GM21515 (cell line): ENCODE measurements at regions not wholly inside any gene's neighbourhood (a gene's known extent, or its start where the extent isn't known, plus 50 kb on each side); places are given as distances from the start of the nearest gene placed in this dataset.

Experiments used
- ATAC-seq: cut with Tn5 transposase; IDR thresholded peaks from one replicate; pipeline ENCODE4 v1.9.1; 2021; ENCODE audit not compliant: unreplicated experiment

DNA sequence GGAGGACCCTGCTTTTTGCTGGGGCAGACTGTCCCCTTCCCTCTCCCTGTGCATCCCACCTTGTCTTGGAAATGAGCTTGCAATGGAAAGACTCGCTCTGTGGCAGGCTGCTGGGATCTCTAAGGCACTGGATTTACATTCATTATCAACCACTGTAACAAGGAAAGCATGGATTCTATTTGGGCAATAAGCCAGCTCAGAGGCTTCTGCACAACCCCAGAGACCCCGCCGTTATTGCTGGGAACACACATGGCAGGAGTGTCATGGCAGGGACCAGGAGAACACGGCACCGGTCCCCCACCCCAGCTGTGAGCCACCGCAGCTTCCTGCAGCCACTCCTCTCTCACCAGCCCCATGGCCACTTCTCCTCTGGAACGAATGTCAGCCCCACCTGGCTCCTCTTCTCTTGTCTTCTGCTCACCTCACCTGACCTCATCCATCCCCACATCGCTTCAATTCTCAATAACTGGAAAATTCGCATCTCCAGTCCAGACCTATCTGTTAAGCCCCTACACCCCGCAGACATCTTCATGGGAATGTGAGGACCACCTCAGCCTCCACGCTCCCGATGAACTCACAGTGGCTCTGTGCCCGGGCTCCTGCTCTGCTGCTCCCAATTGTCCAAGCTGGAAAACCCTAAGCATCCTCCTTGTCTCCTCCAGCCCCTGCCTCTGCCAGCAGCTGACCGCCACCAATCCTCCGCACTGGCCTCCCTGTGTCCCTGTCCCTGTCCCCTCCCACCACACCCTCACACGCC, 181.5 kb downstream of the USP12 start:
- no peak for ATAC-seq

DNA sequence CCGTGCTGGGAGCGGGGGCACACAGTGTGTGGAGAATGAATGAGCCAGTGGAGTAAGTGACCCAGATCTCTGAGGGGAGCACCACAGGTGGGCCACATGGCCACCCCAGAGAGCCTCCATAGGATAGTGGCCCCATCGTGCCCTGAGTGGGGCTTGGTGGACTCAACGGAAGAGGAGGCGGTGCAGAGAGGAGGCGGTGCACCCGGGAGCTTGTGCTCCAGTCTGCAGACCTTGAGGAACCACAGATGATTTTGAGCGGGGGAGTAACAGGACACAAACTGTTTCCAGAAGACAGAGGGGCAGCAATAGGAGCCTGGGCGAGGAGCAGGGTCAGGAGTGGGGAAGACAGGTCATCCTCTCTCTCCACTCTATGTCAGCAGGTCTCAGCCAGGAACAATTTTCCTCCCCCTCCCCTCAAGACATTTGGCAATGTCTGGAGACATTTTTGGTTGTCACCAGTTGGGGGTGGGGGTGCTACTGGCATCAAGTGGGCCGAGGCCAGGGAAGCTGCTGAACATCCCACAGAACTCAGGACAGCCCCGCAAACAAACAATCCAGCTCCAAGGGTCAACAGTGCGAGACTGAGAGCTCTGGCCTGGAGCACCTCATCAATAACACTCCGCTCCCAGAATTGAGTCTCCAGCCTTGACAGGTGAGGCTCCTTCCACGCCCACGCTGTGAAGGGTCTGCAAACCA, 182.2 kb downstream of the USP12 start:
- ATAC-seq: no peak

DNA sequence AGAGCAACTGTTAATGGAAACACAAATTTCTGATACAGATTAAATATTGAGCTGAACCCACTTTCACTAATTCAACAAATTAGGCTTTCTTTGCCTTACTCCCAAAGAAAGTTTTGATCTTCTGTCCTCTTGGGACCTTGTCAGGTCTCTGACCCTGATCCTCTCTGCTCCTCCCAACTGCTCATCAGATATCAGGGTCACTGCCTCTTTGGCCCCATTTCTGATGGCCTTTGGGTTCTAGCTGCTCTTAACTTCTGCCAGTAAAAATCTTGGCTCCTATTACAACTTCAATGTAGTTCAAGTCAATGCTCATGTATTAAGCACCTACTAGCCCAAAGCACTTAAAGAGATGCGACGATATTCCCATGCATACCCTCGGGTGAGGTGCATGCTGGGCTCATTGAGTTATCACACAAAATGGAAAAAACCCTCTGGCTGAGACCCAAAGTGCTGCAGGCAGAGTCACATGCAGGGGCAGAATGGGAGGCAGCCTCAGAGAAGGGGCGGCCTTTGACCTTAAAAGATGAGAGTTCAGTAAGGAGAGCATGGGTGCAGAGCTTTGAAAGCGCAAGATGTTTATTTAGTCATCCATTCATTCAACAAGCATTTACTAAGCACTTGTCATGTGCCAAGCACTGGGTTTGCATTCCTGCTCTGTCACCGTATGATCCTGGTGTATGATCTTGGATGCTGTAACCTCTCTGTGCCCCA, 183.4 kb downstream of the USP12 start:
- ATAC-seq: no peak

DNA sequence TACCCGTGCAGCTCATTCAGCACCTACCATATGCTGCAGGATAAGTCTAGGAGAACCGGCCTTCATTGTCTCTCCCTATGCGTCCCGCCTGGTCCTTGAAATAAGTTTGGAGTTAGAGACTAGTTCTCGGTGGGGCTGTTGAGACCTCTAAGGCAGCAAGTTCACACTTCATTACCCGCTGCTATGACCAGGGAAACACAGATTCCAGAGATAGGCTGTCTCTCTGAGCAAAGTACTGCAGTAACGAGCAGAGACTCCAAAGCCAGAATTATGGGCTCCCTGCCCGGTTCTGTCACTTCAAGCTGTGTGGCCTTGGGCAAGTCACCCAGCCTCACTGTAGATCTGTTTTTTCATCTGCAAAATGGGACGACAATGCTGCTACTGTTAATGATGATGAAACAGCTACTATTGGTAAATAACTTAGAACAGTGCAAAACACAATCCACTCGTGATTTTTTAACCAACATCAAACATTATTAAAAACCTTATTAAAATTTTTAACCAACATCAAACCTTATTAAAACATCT, 184.1 kb downstream of the USP12 start:
- ATAC-seq: no peak

DNA sequence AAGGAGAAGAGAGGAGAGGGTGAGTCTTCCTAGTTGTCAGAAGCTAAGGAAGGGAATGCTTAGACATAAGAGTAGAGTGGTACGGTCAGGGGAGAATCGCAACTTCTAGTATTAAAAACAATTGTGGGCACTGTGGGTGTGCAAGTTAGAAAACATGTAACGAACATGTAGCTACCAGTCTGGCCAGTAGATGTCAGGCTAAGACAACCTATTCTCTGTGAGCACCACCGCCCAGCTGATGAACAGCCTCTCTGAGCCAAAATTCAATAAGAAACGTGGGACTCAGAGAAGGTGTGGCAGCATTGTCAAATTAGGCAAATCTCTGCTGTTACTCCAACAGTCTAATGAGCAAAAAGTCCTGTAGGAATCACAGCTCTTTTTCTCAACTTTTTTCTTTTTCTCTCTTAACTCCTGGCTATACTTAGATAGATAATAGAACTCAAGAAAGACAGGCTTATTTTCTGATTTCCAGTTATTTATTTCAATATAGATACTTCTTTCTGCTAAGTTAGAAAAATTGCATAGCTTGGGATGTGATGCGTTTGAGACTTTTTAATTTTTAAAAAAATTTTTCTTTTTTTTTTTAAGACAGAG, 186.2 kb downstream of the USP12 start:
- no peak for ATAC-seq

DNA sequence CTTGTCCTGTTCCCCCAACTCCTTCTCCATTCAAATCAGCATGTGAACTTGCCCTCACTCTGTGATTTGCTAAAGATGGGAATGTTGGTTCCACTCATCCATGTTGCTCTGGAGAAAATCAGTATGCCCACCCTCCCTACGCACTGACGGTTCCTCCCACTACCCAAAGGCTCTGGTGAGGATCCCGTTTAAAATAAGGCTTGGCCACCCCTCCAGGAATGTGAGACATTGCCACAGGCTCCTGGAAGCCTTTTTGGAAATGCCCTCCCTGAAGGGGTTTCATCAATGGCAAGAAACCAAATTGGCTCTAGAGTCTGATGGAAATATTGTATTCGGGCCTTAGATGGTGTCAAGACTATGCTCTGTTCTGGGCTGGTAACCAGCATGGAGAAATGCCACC, 187.3 kb downstream of the USP12 start:
- no peak for ATAC-seq

DNA sequence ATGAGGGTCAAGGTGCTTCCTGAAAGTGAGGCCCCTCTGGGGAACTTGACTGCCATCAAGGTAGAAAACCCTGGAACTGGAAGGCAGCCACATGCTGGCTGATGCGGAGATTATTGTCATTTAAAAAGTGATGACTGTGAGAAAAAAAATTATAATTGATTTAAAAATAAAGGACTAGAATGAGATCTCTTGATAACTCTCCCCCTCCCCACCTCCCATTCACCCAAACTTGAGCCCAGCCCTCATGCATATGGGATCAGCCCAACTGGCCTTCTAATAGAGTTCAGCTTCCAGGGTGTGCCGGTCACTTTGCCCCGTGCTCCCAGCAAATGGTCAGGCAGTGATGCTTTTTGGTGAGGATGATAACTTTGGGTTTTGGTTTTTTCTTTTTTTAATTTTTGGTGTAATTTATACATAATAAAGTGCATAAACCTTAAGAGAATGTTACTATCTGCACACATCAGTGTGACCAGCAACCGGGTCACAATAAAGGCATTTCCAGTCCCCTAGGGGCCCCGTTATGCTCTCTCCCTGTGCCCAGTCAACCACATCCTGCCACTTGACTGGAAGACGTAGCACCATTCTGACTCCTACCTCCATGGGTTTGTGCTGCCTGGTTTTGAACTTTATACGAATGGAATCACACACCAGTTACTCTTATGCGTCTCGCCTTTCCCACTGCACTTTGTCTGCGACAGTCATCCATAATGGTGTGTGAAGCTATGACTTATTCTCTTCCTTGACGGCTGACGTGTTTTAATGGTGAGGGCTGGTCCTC, 187.9 kb downstream of the USP12 start:
- no peak for ATAC-seq

DNA sequence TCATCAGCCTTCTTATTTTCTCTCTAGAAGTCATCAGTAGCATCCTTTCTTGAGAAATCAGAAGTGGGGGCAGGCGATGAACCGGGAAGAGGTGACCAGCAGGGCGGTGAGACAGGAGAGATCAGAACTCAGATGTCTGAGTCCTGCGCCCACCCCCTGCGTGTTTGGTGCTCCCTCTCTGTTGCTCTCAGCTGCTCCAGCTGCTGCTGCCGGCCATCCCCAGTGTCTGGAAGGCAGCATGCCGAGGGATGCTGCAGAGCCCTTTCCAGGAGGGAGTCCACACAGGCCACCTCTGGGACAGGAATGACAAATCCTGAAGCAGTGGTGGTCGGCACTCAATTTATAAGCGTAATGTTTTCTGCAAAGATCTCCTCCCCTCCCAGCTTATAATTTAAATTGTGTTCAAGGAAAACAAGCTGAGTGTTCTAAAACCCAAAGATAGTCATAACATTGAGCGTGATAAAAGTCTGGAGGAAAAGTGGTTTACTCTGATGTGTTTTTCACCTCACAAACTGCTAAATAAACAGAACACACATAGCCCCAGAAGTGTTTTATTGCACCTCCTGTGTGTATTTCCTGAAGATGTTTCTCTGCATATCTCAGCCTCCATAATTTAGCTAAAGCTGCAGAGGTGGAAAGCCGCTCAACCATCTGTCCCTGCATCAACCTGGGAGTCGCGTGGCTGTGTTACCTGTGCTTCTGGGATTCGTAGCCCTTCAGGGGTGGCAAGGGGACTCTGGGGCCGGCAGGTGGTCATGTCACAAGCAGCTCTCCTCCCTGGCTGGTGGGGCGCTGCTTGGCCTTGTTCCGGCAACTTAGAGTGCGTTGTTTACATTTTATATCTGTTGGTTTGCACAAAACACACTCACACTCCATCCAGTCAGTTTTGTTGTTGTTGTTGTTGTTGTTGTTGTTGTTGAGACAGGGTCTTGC, 191.2 kb downstream of the USP12 start:
- ATAC-seq: no peak

DNA sequence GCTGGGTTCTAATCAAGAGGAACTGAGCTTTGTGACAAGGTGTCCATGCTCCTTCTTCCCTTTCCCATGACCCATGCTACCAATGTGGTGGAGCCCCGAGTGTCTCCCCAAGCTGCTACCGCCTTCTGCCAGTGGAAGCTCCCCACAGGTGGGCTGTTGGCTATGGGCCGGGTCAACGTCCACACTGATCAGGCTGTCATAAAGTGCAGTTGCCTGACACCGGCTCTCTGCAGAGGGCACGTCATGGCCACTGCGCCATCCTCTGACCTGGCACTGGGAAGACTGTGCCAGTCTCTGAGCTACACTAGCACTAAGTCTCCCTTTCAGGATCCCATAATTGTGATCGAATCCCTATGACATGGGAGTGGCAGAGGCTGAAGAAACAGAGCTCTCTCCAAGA, 192.3 kb downstream of the USP12 start:
- ATAC-seq: no peak

DNA sequence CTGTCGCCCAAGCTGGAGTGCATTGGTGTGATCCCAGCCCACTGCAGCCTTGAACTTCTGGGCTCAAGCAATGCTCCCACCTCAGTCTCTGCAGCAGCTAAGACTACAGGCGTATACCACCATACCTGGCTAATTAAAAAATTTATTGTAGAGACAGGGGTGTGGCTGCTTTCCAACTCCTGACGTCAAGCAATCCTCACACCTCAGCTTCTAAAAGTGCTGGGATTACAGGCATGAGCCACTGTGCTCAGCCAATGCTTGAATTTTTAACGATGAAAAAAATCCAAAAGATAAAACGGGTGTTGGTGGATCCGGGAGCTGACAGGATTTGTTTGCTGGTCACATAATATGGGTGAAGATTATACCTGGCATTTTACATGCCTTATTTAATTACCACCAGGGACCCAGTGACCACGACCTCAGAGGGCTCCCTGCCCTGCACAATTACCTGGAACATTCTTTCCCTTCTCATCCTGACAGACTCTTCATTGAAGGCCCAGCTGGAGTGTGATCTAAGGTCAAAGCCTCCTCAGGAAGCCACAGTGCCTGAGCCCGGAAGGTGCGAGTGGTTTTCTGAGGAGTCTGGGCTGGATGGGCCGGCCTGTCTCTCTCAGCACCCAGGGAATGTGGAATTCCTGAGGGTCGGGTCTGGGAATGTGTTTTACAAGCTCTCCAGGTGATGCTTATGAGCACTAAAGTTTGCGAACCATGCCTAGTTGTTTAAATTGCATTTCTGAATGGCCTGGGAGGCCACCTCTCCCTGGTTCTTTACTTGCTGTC, 193.3 kb downstream of the USP12 start:
- no peak for ATAC-seq

DNA sequence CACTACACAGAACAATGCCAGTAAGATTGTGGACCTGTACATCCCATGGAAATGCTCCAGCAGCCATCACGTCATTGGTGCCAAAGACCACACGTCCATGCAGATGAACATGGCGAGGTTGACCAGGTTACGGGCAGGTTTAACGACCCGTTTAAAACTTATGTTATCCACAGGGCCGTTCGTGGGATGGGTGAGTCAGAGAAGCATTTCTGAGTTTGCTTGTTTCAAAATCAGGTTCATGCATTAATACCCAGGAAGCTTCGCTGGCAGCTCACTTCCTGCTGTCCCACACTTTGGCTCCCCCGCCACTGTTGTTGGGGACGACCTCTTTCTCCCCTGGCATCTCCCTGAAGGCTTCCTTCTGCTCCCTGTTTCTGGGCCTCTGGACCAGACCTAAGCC, 194.1 kb downstream of the USP12 start:
- ATAC-seq: no peak

DNA sequence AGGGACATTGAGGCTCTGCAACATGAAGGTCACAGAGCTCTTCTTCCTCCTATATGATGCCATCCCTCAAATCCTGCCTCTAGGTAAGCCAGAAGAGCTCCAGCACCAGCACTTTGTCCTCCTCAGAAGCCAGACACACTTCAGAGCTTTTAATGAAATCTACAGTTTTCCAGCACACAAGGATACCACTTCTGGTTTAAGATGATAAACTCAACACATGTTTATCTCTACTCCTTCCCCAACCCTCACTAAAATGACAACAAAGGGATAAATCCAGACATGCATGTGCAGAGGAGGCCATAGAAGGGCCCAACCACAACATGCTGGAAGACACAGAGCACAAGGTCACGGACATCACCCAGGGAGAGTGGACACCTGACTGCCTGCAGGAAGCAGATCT, 195.3 kb downstream of the USP12 start:
- no peak for ATAC-seq

DNA sequence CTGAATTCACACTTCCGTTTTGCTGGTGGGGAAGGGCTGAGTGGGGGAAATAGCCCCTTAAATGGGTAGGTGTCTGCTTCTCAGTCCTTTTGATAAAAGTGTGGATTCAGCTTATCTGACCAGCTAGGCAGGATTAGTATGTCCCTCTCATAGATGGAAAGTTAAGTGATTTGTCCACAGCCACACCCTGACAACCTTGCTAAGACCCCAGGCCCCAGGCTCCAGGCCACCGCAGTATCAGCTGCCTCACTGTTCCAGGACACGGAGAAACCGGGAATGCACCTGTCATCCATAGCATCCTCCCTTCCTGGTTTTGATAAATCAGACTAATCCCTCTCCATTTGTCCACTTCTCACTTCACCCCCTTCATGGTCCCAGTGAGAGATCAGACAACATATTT, 197.7 kb downstream of the USP12 start:
- ATAC-seq: no peak

DNA sequence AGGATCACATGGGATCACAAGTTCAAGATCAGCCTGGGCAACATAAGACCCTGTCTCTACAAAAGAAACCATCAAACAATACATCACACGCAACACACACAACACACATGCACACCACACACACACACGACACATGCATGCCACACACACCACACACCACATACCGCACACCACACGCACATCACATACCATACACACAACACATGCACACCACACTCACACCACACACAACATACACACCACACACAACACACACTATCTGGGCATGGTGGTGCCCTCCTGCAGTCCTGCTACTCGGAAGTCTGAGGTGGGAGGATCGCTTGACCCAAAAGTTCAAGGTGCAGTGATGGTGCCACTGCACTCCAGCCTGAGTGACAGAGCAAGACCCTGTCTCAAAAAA, 198.3 kb downstream of the USP12 start:
- ATAC-seq: no peak

DNA sequence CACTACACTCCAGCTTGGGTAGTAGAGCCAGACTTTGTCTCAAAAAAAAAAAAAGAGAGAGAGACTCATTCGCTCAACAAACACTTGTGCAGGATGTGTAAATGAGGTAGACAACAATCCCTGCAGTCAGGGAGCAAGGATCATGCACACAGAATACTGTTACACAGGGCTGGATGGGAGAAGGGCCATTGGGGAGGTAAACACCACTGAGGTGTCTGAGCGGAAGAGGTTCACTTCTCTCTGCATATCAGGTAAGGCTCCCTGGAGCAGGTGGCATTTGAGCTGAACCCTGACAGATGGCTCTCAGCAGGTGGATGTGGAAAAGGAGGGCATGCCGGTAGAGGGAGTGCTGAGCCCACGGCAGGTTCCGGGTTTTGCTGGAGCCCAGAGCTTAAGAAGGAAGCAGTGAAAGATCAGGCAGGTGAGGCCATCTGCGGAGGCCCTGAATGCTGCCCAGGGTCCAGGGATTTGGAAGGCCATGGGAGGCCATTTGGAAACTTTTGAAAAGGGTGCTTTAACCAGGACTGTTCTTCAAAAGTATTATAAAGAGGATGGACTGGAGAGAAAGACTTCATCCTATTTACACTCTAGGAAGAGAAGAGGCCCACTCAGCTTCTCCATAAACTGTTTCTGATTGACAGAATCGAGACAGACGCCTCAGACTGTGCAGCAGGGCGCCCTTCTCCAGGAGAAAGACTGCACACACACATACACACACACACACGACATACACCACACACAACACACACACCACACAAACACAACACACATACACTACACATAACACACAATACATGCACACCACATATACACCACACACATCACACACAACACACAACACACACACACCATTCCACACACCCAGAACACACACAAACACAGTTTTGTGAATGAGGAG, 199.4 kb downstream of the USP12 start:
- ATAC-seq: no peak

DNA sequence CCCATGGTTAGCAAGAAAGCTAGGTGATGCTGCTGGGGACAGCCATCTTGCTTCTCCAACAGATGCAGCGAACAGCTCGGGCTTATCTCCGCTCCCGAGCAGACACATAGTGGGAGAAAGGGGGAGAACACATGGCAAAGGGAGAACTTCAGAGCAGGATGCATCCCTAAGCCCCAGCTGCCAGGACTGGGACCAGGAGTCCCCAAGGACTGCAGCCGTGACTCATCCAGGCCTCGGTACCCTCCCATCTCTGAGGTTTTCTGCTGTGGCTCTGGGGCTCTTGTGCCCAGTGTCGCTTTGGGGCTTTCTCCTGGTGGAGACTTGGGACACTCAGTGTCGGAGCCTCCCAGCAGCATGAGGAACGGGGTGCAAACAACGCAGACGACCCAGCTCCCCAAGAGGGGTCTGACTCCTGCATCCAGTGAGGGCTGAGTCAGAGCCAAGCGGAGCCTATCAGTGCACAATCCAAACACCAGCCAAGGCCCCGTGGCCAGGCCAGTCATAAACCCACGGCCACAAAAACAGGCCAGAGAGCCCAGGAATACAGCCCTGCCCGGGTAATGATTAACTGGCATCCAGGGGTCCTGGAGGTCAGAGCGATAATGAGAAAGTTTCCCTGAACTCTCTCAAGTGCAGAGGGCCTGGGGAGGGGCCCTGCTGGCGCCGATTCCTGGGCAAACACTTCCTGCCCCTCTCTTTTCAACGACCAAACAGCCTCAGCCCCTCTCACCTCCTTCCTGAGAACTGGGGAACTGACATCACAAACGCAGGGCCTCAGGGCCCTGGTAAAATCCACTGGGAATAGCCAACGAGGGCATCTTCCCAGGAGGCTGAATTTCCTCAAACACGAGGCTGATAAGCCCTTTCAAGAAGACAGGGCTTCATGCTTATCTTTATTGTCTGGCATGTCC, 202.9 kb downstream of the USP12 start:
- no peak for ATAC-seq
